GM19324 (cell line): ENCODE measurements at regions not wholly inside any gene's neighbourhood (a gene's known extent, or its start where the extent isn't known, plus 50 kb on each side); places are given as distances from the start of the nearest gene placed in this dataset.
"Not testable (repeated sequence)": the region's sequence is repeated elsewhere in the genome, so short reads cannot be mapped to it uniquely, and the experiment has no call there.

Source experiments
- ATAC-seq: cut with Tn5 transposase; IDR thresholded peaks from one replicate; pipeline ENCODE4 v1.9.1; 2021; ENCODE audit warnings: mild to moderate bottlenecking, moderate library complexity; ENCODE audit not compliant: unreplicated experiment, low FRiP score

DNA sequence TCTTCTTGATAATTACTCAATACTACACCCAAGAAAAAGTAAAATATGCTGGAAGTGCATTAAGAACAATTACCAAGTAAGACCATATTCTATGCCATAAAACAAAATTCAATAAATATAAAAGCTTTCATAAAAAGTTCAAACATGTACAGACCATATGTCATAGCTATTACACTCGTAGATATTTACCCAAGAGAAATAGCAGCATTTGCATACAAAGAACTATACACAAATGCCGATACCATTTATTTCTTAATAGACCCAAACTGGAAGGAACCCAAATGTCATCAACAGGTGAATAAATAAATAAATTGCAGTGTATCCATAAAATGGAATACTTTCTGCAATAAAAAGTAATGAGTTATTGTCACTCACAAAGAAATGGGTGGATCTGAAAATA is 78.3 kb upstream of the SLC16A7 start:
- ATAC-seq: no peak

DNA sequence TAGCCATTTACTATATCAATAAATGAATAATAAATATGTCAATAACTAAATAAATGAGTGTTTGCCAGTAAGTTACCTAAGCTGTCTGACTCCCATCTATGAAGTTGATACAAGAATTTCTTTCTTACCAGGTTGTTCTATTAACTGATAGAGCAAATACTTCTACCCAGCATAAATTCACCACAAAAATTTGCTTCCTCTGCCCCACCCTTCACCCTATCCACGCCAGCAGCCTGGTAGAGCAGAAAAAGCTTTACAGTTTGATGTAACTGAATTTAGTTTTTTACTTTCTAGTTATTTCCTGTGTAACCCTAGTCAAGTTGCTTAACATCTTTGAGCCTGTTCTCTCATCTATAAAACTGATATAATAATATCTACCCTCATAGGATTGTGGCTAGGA is 94.9 kb upstream of the SLC16A7 start:
- no peak for ATAC-seq

DNA sequence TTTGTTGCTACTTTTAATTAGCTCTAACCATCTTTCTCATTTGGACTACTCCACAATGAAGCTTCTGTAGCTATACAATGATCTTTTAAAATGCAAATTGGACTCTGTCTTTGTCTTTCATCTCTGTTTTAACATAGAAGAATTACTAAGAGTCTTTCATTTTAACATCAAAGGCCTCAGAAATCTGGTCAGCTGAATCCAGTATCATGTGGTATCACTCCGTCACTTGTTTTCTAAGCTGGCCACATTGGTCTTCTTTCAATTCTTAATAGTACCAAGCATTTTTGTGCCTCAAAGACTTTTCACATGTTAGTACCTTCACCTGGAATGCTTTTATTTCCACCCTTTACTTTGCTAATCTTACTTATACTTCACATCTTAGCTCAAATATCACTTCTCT is 95.5 kb upstream of the SLC16A7 start:
- ATAC-seq: no peak

GRCh38 chr12:59499774-59500173 is 96.1 kb upstream of the SLC16A7 start:
- ATAC-seq: peak; percentile 83

DNA sequence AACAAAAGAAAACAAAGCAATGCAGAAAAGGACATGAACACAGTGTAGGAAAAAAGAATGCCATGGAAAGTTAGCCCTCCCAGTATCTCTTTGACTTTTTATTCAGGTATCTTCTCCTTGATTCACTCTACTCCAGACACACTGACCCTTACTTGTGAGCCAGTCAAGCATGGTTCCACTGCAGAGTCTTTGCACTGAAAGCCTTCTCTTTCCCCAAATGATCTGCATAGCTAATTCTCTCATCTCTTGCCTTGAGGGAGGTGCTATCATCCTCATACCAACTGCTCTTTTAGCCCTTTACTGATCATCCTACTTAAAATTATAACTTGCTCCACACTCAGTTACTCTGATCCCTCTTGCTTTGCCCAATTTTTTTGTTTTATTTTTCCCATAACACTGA is 101.2 kb upstream of the SLC16A7 start:
- ATAC-seq: no peak

GRCh38 chr12:59491877-59492276 is 104.0 kb upstream of the SLC16A7 start:
- no peak for ATAC-seq

DNA sequence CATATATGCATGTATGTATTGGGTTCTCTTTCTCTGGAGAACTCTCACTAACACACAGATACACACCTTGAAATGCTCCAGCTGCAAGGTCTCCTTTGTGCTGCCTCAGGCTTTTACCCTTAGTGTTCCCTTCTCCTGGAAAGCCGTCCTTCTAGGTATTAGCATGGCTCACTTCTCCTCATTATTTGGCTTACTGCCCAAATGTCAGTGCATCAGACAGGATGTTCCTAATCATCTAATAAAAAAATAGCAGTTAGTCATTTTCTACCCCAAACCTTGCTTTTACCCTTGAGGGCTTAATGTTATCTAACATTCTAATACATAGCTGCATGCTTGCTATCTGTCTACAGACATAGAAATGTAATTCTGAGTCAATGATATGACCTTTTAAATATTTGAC is 109.0 kb upstream of the SLC16A7 start:
- no peak for ATAC-seq

GRCh38 chr12:59484575-59484974 is 111.3 kb upstream of the SLC16A7 start:
- no peak for ATAC-seq

DNA sequence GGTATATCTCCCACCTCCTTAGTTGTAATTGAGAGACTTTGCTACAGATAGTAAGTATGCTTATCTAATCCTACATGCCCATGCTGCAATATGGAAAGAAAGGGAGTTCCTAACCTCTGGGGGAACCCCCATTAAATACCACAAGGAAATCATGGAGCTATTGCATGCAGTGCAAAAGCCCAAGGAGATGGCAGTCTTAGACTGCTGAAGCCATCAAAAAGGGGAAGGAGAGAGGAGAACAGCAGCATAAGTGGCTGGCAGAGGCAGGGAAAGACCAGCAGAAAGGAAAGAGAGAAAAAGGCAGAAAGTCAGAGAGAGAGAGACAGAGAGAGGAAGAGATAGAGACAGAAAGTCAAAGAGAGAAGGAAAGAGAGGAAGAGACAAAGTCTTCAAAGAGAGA is 121.6 kb upstream of the SLC16A7 start:
- ATAC-seq: not testable (repeated sequence)

DNA sequence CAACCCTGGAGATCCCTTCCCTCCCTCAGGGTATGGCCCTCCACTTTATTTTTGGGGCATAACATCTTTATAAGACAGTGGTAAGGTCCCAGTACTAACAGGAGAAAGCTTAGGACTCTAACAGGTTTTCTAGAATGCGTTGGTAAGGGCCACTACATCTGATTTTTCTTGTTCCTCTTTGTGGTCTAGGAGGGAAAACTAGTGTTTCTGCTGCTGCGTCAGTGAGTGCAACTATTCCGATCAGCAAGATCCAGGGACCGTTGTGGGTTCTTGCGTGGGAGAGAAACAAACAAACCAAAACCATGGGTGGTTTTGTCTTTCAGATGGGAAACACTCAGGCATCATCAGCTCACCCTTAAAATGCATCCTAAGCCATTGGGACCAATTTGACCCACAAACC is 123.6 kb upstream of the SLC16A7 start:
- ATAC-seq: no peak

DNA sequence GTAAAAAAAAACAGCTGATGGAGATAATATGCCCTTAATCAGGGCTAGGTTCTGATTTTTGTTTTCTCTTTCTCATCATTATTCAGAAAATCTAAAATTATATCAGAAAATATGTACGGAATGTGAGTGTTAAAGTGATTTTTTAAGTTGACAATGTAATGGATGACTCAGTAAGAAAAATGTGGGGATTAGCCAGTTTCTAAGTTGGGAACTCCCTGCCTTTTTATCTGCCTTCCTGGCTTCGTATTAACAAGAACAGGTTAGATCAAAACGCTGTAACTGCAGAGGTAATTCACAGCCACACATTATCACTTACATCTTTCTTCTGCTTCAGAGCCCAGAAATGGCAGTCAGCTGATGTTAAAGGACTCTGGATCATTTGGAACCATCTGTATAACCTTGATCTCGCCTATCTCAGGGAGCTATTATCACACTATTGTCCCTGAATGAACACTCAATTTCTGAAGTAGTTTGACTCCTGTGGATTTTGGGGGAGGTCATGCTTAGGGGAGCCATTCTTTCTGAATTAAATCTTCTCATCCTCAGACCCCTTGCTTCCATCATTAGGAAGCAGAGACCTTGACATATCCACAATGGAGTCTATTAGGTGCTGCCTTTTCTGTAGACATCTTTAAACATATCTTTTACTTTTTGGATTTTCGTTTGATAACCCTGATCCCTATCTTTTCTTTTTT is 135.7 kb upstream of the SLC16A7 start:
- no peak for ATAC-seq

DNA sequence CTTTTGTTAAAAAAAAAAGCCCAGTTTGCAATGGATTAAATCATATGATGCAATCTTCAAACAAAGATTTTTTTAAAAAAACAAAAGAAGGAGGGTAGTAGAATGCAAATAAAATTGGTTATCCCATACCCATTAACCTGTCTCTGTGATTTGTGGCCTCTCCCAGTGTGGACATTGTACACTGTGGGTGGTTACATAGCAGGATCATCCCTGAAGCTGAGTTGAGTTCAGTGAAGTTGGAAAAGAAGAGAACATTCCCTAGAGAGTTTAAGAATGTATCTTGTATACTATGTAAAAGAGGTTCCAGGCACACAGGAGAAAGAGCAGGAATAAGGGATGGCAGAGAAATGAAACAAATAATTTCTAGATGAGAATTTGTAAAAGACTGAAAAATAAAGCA is 142.4 kb upstream of the SLC16A7 start:
- ATAC-seq: no peak

- no peak for ATAC-seq
Measured at GRCh38 chr12:59452746-59453145, 143.1 kb upstream of the SLC16A7 start.

GRCh38 chr12:59452259-59452658 is 143.6 kb upstream of the SLC16A7 start:
- no peak for ATAC-seq

- no peak for ATAC-seq
Measured at GRCh38 chr12:59446116-59446515, 149.7 kb upstream of the SLC16A7 start.

GRCh38 chr12:59444932-59445331 is 150.9 kb upstream of the SLC16A7 start:
- ATAC-seq: no peak

DNA sequence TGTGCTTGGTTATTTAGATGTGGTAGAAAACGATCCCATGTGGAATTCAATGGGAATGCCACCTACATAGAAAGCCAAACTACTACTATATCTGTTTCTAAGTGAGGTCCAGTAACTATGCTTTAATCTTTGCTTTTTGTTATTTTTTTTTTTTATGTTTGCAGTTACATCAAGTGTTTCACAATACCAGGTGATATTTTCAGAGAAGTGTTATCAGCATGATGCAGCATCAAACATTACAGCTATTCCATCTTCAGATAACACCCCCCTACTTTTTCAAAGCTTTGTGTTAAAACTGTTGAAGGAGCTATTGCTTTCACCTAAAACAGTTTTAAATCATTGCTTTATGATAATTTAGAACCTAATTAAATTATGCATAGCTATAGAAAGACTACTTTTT is 163.8 kb upstream of the SLC16A7 start:
- no peak for ATAC-seq

GRCh38 chr12:59431266-59431665 is 164.6 kb upstream of the SLC16A7 start:
- ATAC-seq: no peak

DNA sequence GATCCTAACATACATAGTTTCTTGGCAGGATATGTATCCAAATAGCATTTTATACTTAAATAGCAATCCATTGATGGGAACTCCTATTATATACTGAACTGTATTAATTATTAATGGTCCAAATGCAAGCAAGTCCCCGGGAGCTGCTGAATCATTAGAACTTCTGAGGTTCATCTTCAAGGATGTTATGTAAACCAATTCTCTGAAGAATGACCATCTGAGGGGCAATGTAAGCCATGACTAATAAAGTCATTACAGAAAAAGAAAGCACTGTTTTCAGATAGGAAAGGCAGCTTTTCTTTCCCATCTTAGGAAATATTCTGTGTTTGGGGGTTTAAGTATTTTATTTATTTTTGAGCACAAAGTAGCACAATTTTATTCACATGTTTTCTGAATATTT is 166.1 kb upstream of the SLC16A7 start:
- ATAC-seq: no peak

- no peak for ATAC-seq
Measured at GRCh38 chr12:59425798-59426197, 170.0 kb upstream of the SLC16A7 start.

- not testable (repeated sequence) for ATAC-seq
Measured at GRCh38 chr12:59424666-59425065, 171.2 kb upstream of the SLC16A7 start.

- no peak for ATAC-seq
Measured at GRCh38 chr12:59414051-59414450, 181.8 kb upstream of the SLC16A7 start.

DNA sequence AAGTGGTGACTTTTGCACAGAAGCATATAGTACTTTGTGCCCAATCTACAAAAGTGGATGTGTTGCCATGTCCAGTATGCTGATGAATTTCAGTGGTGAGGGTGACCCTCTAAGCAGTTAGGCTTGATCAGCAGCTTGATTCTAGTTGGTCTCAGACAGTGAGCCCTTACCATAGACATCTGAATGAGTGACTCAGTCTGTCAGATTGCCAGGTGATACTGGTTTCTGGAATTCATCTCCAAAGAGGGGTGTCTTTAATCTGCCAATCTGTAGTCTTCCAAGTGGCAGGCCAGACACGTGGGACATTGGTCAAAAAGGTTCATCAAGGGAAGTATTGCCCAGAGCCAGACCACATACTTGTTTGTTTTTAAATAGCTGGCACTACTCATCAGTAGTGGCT is 187.4 kb upstream of the SLC16A7 start:
- ATAC-seq: no peak
